ENCODE measurements at regions not wholly inside any gene's neighbourhood (a gene's known extent, or its start where the extent isn't known, plus 50 kb on each side); places are given as distances from the start of the nearest gene placed in this dataset.

GRCh38 chr16:89027281-89027680 is 50.3 kb upstream of the CBFA2T3 start:
- DNase-seq: no peak

DNA sequence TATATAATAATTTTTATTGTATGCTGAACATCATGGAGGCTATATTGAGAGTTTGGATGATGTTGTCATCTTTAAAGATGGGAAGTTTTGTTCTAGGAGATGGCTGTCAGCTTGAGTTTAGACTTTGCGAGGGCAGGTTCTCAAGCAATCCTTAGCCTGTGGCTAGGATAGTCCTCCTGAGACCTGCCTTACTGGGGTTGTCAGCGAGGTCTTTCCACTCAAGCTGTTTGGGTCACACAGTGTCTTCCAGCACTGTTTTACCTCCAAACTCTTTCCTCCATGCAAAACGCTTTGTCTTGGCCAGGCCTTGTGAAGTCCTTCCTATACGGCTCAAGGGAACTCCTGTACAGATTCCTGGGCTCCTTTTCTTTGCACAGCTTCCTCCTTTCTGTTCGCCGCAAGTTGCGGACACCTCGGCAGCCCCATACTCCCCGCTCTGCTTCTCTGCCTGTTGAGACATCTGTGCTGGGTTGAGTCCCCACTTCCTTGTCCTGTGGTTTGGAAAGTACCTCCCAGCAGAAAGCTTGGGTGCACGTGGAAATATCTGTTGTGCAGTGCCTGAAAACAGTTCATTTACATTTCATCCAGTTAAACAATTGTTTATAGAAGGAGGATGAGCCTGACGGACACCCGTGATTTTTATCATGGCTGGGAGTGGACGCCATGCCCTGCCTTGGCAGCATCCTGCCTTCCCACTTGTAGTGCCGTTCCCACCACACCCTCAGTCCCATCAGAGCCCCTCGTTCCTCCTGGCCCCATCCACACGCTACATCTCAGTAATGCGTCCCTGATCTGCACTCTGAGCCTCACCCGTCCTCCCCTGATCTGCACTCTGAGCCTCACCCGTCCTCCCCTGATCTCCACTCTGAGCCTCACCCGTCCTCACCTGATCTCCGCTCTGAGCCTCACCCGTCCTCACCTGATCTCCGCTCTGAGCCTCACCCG is 55.0 kb upstream of the CBFA2T3 start:
- peak in 5 of 6 experiments; percentile 29 to 71 (median 59) for DNase-seq

GRCh38 chr16:89033304-89033703 is 56.3 kb upstream of the CBFA2T3 start:
- DNase-seq: no peak

- no peak for DNase-seq
Observed at GRCh38 chr16:89033796-89034572, 57.0 kb upstream of the CBFA2T3 start.

GRCh38 chr16:89034573-89034961 is 57.6 kb upstream of the CBFA2T3 start:
- DNase-seq: no peak

DNA sequence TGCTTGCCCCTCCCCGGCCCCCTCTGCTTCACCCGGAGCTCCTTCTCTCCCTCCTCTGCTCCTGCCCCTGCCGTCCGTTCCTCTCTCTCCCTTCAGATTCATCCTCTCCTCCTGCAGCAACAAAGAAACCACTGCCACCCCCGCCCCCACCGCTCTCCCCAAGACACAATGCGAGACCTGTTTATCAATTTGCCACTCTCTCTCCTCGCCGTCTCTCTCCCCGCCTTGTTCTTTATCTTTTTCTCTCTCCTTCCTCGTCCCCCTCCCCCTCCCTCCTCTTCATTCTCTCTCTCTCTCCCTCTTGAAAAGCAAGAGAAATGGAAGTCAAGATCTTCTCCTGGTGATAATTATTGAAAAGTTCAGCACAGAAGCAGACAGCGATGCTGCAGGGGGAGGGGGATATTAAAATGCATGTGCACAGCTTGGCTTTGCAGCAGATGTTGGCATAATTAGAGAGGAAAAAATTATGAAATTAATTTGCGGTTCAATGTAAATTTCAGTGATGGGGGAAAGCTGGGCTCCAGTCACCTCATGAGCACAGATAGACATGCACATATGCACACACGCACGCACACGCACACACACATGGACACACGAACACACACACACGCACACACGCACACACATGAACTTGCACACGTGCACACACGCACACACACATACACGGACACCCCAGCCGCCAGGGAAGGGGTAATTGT is 58.1 kb upstream of the CBFA2T3 start:
- peak in 2 of 6 experiments; percentile 12 to 26 for DNase-seq

- DNase-seq: no peak
Observed at GRCh38 chr16:89035669-89036570, 57.7 kb upstream of the ACSF3 start.

DNA sequence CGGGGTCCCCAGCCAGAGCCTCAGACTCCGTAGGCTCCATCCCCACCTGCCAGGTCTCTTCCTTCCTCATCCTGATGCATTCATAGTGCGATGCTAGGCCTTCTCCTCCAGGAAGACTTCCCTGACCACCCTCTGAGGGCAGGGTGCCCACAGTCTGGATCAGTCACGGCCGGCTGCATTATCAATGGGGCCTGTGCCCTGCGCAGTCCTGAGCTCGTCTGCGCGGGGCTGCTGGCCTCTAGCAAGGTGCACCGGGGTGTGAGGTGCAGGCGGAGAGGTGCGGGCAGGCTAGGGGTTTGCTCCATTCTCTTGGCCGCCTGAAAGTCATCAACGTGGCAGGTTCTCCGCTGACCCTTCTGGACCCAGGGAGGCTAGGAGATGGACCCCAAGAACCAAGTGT is 56.9 kb upstream of the ACSF3 start:
- no peak for DNase-seq

DNA sequence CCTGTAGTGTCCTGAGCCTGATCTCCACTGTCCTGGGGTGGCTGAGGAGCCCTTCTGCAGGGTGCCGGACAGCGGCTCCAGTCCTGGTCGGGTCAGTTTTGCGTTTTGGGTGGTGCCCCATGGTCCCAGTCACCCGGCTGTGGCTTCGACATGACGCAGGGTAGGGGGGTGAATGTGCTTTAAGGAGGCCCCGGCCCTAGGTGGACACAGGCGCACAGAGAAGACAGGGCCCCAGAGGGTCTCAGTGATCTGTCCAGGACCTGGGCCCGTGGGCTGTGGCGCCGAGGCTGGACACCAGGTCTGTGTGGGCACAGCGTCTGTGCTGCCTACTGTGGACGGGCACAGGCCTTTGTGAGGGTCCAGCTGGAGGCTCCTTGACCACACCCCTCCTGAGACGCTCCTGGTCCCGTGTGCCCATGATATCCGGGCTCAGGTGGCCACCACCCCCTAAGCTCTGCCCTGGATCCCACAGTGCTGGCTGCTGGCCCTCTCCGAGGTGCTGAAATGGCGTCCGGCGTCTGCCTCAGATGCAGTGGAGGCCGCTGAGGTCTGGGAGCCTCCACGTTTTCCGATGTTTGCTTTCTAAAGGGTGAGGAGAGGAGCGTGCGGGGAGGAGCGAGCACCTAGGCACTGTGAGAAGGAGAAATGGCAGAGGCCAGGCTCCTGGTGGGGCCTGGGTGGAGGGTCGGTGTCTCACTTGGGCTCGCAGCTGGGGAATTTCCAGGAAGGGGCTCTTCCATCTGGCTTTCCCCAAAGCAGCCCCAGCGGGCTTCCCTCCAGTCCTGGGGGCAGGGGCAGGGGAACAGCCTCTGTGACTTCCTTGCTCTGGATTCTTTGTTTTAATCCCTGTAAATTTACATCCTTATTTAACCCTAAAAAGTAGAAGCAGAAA is 56.1 kb upstream of the ACSF3 start:
- DNase-seq: peak in 2 of 6 experiments; percentile 22 to 34

GRCh38 chr16:89038221-89038721 is 55.4 kb upstream of the ACSF3 start:
- DNase-seq: no peak

DNA sequence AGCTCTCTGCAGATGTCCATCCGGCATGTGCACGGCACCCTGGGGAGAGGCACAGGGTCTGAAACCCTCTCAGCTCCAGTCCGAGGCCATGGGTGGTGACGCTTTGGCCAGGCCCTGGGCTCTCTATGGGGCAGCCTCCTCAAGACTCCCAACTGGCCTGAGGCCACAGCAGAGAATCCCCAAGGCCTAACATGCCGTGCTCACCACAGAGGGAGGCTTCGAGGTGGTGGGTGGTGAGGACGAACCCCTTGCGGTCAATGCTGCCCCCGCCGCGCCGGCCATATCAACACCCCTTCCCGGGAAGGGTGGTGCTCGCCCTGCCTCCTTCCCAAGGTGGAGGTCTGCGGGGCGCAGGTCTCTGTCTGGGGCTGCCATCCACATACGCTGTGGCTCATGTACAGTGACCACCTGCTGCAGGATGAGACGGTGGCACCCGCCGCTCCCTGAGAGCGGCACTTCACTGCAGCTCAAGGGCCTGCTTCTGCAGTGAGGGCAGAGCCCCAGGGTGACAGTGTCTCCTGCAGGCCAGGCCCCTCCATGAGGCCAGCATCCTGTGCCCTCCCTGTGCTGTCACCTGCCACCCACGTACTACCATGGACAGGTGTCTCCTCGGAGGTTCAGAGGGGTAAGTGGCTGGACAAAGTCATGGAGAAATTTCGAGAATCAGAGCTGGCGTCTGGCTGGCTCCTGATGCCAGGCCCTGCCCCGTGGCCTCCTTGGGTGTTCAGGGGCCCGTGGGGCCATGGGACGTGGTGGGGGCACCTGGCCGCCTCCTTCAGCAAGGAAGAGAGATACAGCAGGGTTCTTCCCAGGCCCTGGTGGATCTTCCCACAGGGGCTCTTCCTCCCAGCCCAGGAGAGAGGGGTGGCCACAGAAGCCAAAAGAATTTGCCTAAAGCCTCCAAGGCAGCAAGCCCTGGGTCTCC is 54.6 kb upstream of the ACSF3 start:
- DNase-seq: no peak

- DNase-seq: no peak
Observed at GRCh38 chr16:89039756-89040155, 53.9 kb upstream of the ACSF3 start.

DNA sequence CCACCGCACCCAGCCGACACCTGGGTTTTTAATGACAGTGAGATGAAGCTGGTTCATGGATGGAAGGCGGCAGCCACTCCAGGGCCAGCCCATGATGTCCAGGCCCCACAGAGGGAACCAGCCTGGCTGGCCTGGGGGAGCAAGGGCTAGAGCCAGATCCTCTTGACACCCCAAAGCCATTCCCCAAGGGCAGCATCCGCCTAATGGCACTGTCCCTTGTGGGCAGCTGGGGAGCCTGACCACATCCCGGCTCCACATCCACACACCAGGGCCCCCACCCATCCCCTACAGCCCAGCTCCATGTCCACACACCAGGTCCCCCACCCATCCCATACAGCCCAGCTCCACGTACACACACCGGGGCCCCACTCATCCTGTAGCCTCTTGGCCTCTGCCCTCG is 53.3 kb upstream of the ACSF3 start:
- no peak for DNase-seq

DNA sequence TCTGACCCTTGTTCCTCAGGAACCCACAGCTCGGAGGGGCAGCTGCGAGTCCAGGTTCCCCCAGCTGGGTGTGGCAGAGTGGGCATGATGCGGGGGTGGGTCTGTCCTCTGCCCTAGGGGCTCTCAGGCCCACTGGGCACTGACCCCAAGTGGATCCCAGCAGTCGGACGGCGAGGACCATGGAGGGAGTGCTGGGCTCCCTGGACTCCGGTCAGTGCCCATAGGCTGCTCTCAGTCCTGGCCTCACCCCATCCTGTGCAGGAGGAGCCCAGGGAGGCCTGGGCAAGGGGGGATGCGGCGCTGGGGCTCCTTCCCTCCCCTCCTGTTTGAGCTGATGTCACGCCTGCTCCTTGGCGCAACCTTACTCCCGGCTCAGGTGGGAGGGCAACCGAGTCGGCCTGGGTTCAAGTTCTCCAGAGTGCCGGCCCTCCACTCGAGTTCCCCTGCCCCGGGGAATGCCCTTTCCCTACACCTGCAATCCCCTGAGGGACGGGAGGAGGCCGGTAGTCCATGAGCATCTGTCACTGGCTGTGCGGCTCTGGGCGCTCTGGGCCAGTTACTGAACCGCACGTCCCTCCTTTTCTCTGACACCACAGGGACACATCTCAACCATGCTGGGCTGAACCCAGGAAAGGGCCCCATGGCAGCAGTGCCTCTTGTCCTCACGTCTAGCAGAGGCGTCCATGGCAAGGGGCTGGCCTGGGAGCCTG is 52.6 kb upstream of the ACSF3 start:
- no peak for DNase-seq

DNA sequence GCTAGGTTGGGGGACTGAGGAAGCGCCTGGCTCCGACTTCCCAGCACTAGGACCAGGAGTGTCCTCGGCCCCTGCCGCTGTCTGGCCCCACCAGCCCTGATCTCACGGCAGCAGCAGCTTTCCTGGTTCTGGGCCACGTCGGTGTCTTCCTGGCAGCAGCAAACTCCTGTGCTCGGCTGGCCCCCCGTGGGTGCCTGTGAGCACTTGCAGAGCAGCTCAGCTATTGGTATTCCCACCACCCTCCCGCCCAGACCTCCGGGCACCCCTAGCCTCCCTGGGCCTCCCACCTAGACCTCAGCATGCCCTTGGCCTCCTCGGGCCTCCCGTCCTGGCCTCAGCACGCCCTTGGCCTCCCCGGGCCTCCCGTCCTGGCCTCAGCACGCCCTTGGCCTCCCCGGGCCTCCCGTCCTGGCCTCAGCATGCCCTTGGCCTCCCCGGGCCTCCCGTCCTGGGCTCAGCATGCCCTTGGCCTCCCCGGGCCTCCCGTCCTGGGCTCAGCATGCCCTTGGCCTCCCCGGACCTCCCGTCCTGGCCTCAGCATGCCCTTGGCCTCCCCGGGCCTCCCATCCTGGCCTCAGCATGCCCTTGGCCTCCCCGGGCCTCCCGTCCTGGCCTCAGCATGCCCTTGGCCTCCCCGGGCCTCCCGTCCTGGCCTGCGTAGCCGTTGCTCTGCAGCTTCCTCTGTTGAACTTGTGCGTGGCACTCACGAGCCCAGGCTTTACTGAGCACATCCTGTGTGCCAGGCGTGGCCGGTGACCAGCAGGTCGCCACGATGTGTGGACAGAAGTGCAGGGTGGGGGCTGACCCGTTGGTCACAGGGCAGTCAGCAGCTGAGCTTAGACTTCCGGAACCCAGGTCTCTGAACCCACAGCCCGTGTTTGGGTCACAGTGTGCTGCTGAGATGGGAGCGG is 51.8 kb upstream of the ACSF3 start:
- no peak for DNase-seq

GRCh38 chr16:89042711-89043551 is 50.7 kb upstream of the ACSF3 start:
- no peak for DNase-seq
